GM18511 (cell line): ENCODE measurements at regions not wholly inside any gene's neighbourhood (a gene's known extent, or its start where the extent isn't known, plus 50 kb on each side); places are given as distances from the start of the nearest gene placed in this dataset.
"Not testable (repeated sequence)": the region's sequence is repeated elsewhere in the genome, so short reads cannot be mapped to it uniquely, and the experiment has no call there.

ENCODE experiments used
- ATAC-seq: cut with Tn5 transposase; IDR thresholded peaks from one replicate; pipeline ENCODE4 v1.9.1; 2021; ENCODE audit warnings: mild to moderate bottlenecking, moderate library complexity; ENCODE audit not compliant: unreplicated experiment

- no peak for ATAC-seq
Observed at GRCh38 chr4:188993871-188994270, 854.6 kb downstream of the TRIML1 start.

- ATAC-seq = no peak
Observed at GRCh38 chr4:189001283-189001970, 862.2 kb downstream of the TRIML1 start.

- no peak for ATAC-seq
Observed at GRCh38 chr4:189001971-189002450, 862.8 kb downstream of the TRIML1 start.

- ATAC-seq = no peak
Observed at GRCh38 chr4:189002475-189002874, 863.2 kb downstream of the TRIML1 start.

- not testable (repeated sequence) for ATAC-seq
Observed at GRCh38 chr4:189010452-189011217, 871.4 kb downstream of the TRIML1 start.

- no peak for ATAC-seq
Observed at GRCh38 chr4:189021831-189022230, 882.6 kb downstream of the TRIML1 start.

GRCh38 chr4:189022440-189023035, 883.3 kb downstream of the TRIML1 start:
- ATAC-seq = no peak

- no peak for ATAC-seq
Observed at GRCh38 chr4:189029976-189030504, 890.8 kb downstream of the TRIML1 start.

GRCh38 chr4:189032606-189033338, 893.5 kb downstream of the TRIML1 start:
- ATAC-seq = no peak

GRCh38 chr4:189033801-189034347, 894.6 kb downstream of the TRIML1 start:
- no peak for ATAC-seq

- no peak for ATAC-seq
Observed at GRCh38 chr4:189035091-189035490, 895.9 kb downstream of the TRIML1 start.

GRCh38 chr4:189035654-189036053, 896.4 kb downstream of the TRIML1 start:
- no peak for ATAC-seq

GRCh38 chr4:189036906-189037305, 897.7 kb downstream of the TRIML1 start:
- ATAC-seq = no peak

GRCh38 chr4:189046642-189047041, 894.0 kb upstream of the FRG1 start:
- no peak for ATAC-seq

GRCh38 chr4:189048119-189048518, 892.6 kb upstream of the FRG1 start:
- ATAC-seq = no peak

GRCh38 chr4:189049682-189050081, 891.0 kb upstream of the FRG1 start:
- ATAC-seq = no peak

GRCh38 chr4:189050643-189051042, 890.0 kb upstream of the FRG1 start:
- ATAC-seq = no peak

- ATAC-seq = no peak
Observed at GRCh38 chr4:189053621-189054020, 887.1 kb upstream of the FRG1 start.

- ATAC-seq = no peak
Observed at GRCh38 chr4:189060104-189060503, 880.6 kb upstream of the FRG1 start.

- ATAC-seq = no peak
Observed at GRCh38 chr4:189062047-189062820, 878.4 kb upstream of the FRG1 start.
